ENCODE measurements at regions not wholly inside any gene's neighbourhood (a gene's known extent, or its start where the extent isn't known, plus 50 kb on each side); places are given as distances from the start of the nearest gene placed in this dataset.

GRCh38 chr3:104735691-104736090 lies 631.0 kb upstream of the ALCAM start:
- 56 to 59% methylated on average over 1 of the region's 1 CpG for WGBS, 2 donors
- ATAC-seq (ENCODE audit: insufficient read depth, low FRiP score): no peak

GRCh38 chr3:104738271-104738670 lies 628.4 kb upstream of the ALCAM start:
- DNase-seq (no peak), ATAC-seq (ENCODE audit: insufficient read depth, low FRiP score) (no peak)
- Histone ChIP-seq H3K36me3 (ENCODE audit: control insufficient read depth in 4 of 4, insufficient read depth in 4 of 4, low read length in 4 of 4) (no peaks in the 10 kb centered on the region), H3K4me3 (no peak overlapping the region), H3K27ac (ENCODE audit: low read depth in 1 of 2, low read length in 1 of 2) (no peak overlapping the region), H3K4me1 (ENCODE audit: control insufficient read depth in 5 of 5, insufficient read depth in 5 of 5, low read length in 5 of 5) (no peaks in the 10 kb centered on the region), H3K27me3 (ENCODE audit: control insufficient read depth in 3 of 3, insufficient read depth in 3 of 3, low read length in 2 of 3) (no peaks in the 10 kb centered on the region), H3K9me3 (ENCODE audit: control insufficient read depth in 4 of 4, insufficient read depth in 3 of 4, low read length in 3 of 4) (no peaks in the 10 kb centered on the region), H3K9ac (ENCODE audit: insufficient read depth in 1 of 2, low read length in 2 of 2) (no peak overlapping the region)
- WGBS, 2 donors: 84 to 88% methylated on average over 2 of the region's 2 CpGs
- TF ChIP-seq CTCF (IDR thresholded peaks at IDR 0.05; ENCODE audit: control extremely low read depth, extremely low read depth): no peak

More at GRCh38 chr3:104735691-104736090, 631.0 kb upstream of the ALCAM start:
- no peaks in the 10 kb centered on the region for H3K27me3 ChIP-seq (ENCODE audit: control insufficient read depth in 3 of 3, insufficient read depth in 3 of 3, low read length in 2 of 3)
- H3K4me3 ChIP-seq: no peak overlapping the region
- TF ChIP-seq CTCF (IDR thresholded peaks at IDR 0.05; ENCODE audit: control extremely low read depth, extremely low read depth): no peak
- no peaks in the 10 kb centered on the region for H3K36me3 ChIP-seq (ENCODE audit: control insufficient read depth in 4 of 4, insufficient read depth in 4 of 4, low read length in 4 of 4)
- H3K9me3 ChIP-seq (ENCODE audit: control insufficient read depth in 4 of 4, insufficient read depth in 3 of 4, low read length in 3 of 4): no peaks in the 10 kb centered on the region
- no peak overlapping the region for H3K9ac ChIP-seq (ENCODE audit: insufficient read depth in 1 of 2, low read length in 2 of 2)
- H3K27ac ChIP-seq (ENCODE audit: low read depth in 1 of 2, low read length in 1 of 2): no peak overlapping the region
- DNase-seq: no peak
- no peaks in the 10 kb centered on the region for H3K4me1 ChIP-seq (ENCODE audit: control insufficient read depth in 5 of 5, insufficient read depth in 5 of 5, low read length in 5 of 5)

DNA sequence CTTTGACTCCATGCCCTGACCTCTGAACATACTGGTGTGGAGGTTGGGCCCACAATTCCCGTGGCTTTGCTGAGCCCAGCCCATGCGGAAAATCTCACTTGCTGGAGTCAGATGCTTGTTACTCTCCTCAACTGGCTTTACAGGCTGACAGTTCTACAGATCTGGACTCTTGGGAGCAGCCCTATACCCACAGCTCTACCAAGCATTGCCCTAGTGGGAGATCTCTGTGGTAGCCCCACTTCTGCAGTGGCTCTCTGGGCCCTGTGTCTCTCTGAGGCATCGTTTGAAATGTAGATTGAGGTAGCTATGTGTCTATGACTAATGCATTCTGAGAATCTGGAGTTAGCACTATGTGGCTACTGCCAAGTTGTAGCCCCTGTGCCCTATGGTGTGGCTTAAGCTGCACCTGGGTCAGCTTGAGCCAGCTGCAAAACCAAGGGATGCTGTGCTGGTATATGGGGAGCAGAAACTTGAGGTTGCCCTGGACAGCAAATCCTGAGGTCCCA lies 625.8 kb upstream of the ALCAM start:
- H3K27ac ChIP-seq (ENCODE audit: low read depth in 1 of 2, low read length in 1 of 2): no peak overlapping the region
- H3K27me3 ChIP-seq (ENCODE audit: control insufficient read depth in 3 of 3, insufficient read depth in 3 of 3, low read length in 2 of 3): no peaks in the 10 kb centered on the region
- no peak for DNase-seq
- no peaks in the 10 kb centered on the region for H3K9me3 ChIP-seq (ENCODE audit: control insufficient read depth in 4 of 4, insufficient read depth in 3 of 4, low read length in 3 of 4)
- TF ChIP-seq CTCF (IDR thresholded peaks at IDR 0.05; ENCODE audit: control extremely low read depth, extremely low read depth): no peak
- no peak overlapping the region for H3K4me3 ChIP-seq
- no peaks in the 10 kb centered on the region for H3K36me3 ChIP-seq (ENCODE audit: control insufficient read depth in 4 of 4, insufficient read depth in 4 of 4, low read length in 4 of 4)
- ATAC-seq (ENCODE audit: insufficient read depth, low FRiP score): no peak
- WGBS, 2 donors: 81 to 91% methylated on average over 3 of the region's 3 CpGs
- no peak overlapping the region for H3K9ac ChIP-seq (ENCODE audit: insufficient read depth in 1 of 2, low read length in 2 of 2)
- H3K4me1 ChIP-seq (ENCODE audit: control insufficient read depth in 5 of 5, insufficient read depth in 5 of 5, low read length in 5 of 5): no peaks in the 10 kb centered on the region

DNA sequence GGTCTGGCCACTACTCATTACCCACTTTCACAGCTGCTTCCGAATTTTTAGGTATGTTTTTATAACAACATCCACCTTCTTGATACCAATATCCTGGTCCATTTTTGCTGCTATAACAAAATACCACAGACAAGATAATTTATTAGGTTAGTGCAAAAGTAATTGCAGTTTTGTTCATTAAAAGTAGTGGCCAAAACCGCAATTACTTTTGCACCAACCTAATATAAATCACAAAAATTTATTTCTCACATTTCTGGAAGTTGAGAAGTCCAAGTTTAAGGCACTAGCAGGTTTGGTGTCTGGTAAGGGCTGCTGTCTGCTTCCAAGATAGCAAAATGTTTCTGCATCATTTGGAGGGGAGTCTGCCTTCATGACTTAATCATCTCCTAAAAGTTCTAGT lies 624.7 kb upstream of the ALCAM start:
- no peaks in the 10 kb centered on the region for H3K9me3 ChIP-seq (ENCODE audit: control insufficient read depth in 4 of 4, insufficient read depth in 3 of 4, low read length in 3 of 4)
- no peaks in the 10 kb centered on the region for H3K36me3 ChIP-seq (ENCODE audit: control insufficient read depth in 4 of 4, insufficient read depth in 4 of 4, low read length in 4 of 4)
- no peak for DNase-seq
- WGBS, 2 donors: 82 to 85% methylated on average over 2 of the region's 2 CpGs
- H3K4me3 ChIP-seq: no peak overlapping the region
- ATAC-seq (ENCODE audit: insufficient read depth, low FRiP score): no peak
- TF ChIP-seq CTCF (IDR thresholded peaks at IDR 0.05; ENCODE audit: control extremely low read depth, extremely low read depth): no peak
- no peak overlapping the region for H3K27ac ChIP-seq (ENCODE audit: low read depth in 1 of 2, low read length in 1 of 2)
- H3K27me3 ChIP-seq (ENCODE audit: control insufficient read depth in 3 of 3, insufficient read depth in 3 of 3, low read length in 2 of 3): no peaks in the 10 kb centered on the region
- no peaks in the 10 kb centered on the region for H3K4me1 ChIP-seq (ENCODE audit: control insufficient read depth in 5 of 5, insufficient read depth in 5 of 5, low read length in 5 of 5)
- no peak overlapping the region for H3K9ac ChIP-seq (ENCODE audit: insufficient read depth in 1 of 2, low read length in 2 of 2)

Measured in lung (tissue), 11 donors.